ENCODE measurements at regions not wholly inside any gene's neighbourhood (a gene's known extent, or its start where the extent isn't known, plus 50 kb on each side); places are given as distances from the start of the nearest gene placed in this dataset.

DNA sequence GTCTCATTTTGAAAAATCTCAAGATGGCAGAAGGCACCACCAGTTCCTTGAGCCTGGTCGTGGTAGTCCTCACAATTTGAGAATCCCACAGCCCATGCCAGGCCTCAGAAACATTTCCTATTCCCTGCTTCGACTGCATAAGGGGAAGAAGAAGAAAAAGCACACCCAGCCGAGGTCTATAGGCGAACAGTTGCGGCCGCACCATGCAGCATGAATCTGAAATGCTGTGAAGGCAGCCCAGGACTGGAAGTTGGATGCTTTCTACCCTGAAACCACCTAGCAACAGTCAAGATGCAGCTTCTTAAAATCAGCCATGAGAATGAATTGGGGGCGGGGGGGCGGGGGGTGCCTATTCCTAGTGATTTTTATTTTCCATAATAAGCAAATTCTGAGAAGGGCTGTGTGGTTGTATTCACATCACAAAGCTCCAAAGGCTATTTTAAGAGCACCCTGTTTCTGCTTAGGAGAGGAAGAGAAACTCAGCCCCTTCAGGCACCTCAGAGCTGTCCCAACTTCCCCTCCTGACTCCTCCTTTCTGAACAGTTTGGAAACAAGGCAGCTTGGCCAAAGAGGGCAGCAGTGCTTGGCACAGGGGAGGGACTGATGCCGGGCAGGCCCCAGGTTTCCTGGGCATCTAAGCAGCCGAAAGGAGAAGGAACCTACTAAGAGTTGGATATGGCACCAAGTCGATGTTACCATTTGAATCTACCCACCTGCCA is 172.5 kb upstream of the FOXN3 start:
- ChIA-PET CTCF (interaction anchor here (0.7 to 1.3 kb wide), 2 partner anchors 14 to 19 kb away, joined by 3 read pairs; no protein-coding TSS in a partner anchor), POLR2A (no interaction called here)
- H3K4me3 ChIP-seq (ENCODE audit: low read depth, low read length), result no peak overlapping the region
- no peaks in the 10 kb centered on the region for H3K27me3 ChIP-seq (ENCODE audit: control insufficient read depth, insufficient read depth, low read length)
- no peak for TF ChIP-seq CTCF (IDR thresholded peaks at IDR 0.05; ENCODE audit: insufficient read depth, low read depth, low read length)
- H3K36me3 ChIP-seq (ENCODE audit: control insufficient read depth, insufficient read depth, low read length), result no peaks in the 10 kb centered on the region
- no peak for DNase-seq (ENCODE audit: low read depth)

- no peak for TF ChIP-seq CTCF (IDR thresholded peaks at IDR 0.05; ENCODE audit: insufficient read depth, low read depth, low read length)
- H3K36me3 ChIP-seq (ENCODE audit: control insufficient read depth, insufficient read depth, low read length), result no peaks in the 10 kb centered on the region
- ChIA-PET CTCF (interaction anchor here (0.7 to 1.3 kb wide), 2 partner anchors 14 to 18 kb away, joined by 3 read pairs; no protein-coding TSS in a partner anchor), POLR2A (no interaction called here)
- no peaks in the 10 kb centered on the region for H3K27me3 ChIP-seq (ENCODE audit: control insufficient read depth, insufficient read depth, low read length)
- no peak for DNase-seq (ENCODE audit: low read depth)
- H3K4me3 ChIP-seq (ENCODE audit: low read depth, low read length), result no peak overlapping the region
Measured at GRCh38 chr14:89588840-89589296, 171.8 kb upstream of the FOXN3 start.

DNA sequence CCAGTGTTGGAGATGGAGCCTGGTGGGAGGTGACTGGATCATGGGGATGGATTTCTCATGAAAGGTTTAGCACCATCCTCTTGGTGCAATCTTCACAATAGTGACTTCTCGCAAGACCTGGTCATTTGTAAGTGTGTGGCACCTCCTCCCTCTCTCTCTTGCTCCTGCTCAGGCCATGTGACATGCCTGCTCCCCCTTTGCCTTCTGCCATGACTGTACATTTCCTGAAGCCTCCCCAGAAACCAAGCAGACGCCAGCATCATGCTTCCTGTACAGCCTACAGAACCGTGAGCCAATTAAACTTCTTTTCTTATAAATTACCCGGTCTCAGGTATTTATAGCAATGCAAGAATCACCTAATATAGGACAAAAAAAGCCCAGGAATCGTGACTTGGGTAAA is 171.0 kb upstream of the FOXN3 start:
- CTCF ChIA-PET, result no interaction called here
- TF ChIP-seq CTCF (IDR thresholded peaks at IDR 0.05; ENCODE audit: insufficient read depth, low read depth, low read length), result no peak
- POLR2A ChIA-PET, result no interaction called here
- Histone ChIP-seq H3K27me3 (ENCODE audit: control insufficient read depth, insufficient read depth, low read length) (no peaks in the 10 kb centered on the region), H3K4me3 (ENCODE audit: low read depth, low read length) (no peak overlapping the region), H3K36me3 (ENCODE audit: control insufficient read depth, insufficient read depth, low read length) (no peaks in the 10 kb centered on the region)
- DNase-seq (ENCODE audit: low read depth), result no peak

DNA sequence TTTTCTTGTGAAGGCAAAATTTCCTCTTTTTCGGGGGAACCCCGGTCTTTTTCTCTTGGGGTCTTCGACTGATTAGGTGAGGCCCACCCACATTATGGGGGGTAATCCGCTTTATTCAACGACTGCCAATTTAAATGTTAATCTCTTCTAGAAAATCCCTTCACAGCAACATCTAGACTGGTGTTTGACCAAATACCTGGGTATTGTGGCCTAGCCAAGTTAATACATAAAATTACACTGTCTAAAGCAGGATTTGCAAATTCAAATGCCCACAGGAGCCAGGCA is 170.0 kb upstream of the FOXN3 start:
- ChIA-PET CTCF (interaction anchor here (1.2 kb wide), 1 partner anchor 13 kb away, joined by 3 read pairs; no protein-coding TSS in a partner anchor), POLR2A (no interaction called here)
- Histone ChIP-seq H3K4me3 (ENCODE audit: low read depth, low read length) (no peak overlapping the region), H3K36me3 (ENCODE audit: control insufficient read depth, insufficient read depth, low read length) (no peaks in the 10 kb centered on the region), H3K27me3 (ENCODE audit: control insufficient read depth, insufficient read depth, low read length) (no peaks in the 10 kb centered on the region)
- DNase-seq (ENCODE audit: low read depth), result no peak
- TF ChIP-seq CTCF (IDR thresholded peaks at IDR 0.05; ENCODE audit: insufficient read depth, low read depth, low read length), result no peak

DNA sequence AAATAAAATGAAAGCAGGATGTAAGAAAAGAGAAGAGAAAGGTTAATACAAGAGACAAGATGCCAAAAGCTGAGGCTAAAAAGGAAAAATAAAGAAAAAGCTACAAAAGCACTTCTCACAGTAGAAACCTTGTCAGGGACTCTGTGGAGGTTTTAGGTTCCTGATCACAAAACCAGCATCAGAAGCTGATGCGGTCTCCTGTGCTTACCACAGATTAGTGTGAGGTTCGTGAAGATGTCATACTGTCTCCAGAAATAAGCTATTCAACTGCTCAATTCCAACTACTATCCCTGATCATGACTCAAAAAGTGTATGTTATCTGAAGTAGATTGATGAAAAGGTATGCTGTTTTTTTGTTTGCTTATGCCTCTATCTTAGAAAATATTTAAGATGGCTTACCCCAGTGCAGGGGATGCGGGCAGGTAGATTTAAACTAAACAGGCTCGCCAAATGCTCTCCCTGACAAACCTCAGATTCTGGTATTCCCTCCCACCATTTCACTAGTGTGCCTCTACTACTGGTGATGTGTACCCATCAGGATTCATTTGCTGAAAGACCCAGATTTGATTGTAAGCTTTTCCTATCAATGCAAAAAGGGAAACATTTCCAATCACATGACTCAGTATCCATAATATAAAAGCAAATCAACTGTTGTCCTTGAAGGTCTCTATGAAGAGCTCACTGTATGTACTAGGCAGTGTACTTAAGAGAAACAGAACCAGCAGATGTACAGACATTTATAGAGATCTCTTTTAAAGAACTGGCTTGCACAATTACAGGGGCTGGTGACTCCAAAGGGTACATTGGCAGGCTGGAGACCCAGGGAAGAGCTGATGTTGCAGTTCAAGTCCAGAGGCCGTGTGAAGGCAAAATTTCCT is 169.5 kb upstream of the FOXN3 start:
- no peak for TF ChIP-seq CTCF (IDR thresholded peaks at IDR 0.05; ENCODE audit: insufficient read depth, low read depth, low read length)
- no peak overlapping the region for H3K4me3 ChIP-seq (ENCODE audit: low read depth, low read length)
- no peak for DNase-seq (ENCODE audit: low read depth)
- POLR2A ChIA-PET, result no interaction called here
- no peaks in the 10 kb centered on the region for H3K36me3 ChIP-seq (ENCODE audit: control insufficient read depth, insufficient read depth, low read length)
- no peaks in the 10 kb centered on the region for H3K27me3 ChIP-seq (ENCODE audit: control insufficient read depth, insufficient read depth, low read length)
- CTCF ChIA-PET, result interaction anchor here (1.2 kb wide), 2 partner anchors 14 to 25 kb away, joined by 3 to 5 read pairs; no protein-coding TSS in a partner anchor
